OCI-LY7 (cell line): ENCODE measurements at regions not wholly inside any gene's neighbourhood (a gene's known extent, or its start where the extent isn't known, plus 50 kb on each side); places are given as distances from the start of the nearest gene placed in this dataset.

Experiments used
- CTCF ChIP-seq: fragments of 200-600 bp; sonication (generic); conservative IDR thresholded peaks from 2 replicates; pipeline ENCODE4 v1.5.1; 2014; ENCODE audit warnings: mild to moderate bottlenecking, antibody characterized with exemption, low read length, moderate library complexity, mixed read lengths
- EZH2phosphoT487 ChIP-seq: fragments of 200-600 bp; sonication (generic); IDR thresholded peaks from 2 replicates; pipeline ENCODE4 v1.6.1; 2018; ENCODE audit warnings: low read depth, borderline replicate concordance, mild to moderate bottlenecking, mixed run types, antibody characterized with exemption, low read length, moderate library complexity, mixed read lengths

- no peak for TF ChIP-seq CTCF
- no peak for TF ChIP-seq EZH2phosphoT487
These were observed 88.9 kb upstream of the ABCD3 start for GRCh38 chr1:94329276-94329675.
